Panc1 (cell line): ENCODE measurements at regions not wholly inside any gene's neighbourhood (a gene's known extent, or its start where the extent isn't known, plus 50 kb on each side); places are given as distances from the start of the nearest gene placed in this dataset.

Source experiments
- ATAC-seq: fragments of 200-7000 bp; cut with Tn5 transposase; 2 replicates; pipeline ENCODE4 v1.9.1; 2020; ENCODE audit warnings: mild to moderate bottlenecking, moderate library complexity
- BruUV-seq: library from RNA; stranded (reverse); fragments of 400-500 nt; replicated peaks from 2 replicates; lab custom pipeline; 2021; lab: Mats Ljungman, UMichigan
- CTCF ChIA-PET: fragments of 300-600 bp; sonication (Branson Sonifier 250); formaldehyde crosslinking; loops from one replicate; lab custom pipeline; 2022; ENCODE audit warnings: antibody characterized with exemption; lab: Charles Lee
- POLR2A ChIA-PET: fragments of 300-600 bp; sonication (Branson Sonifier 250); formaldehyde crosslinking; loops from one replicate; lab custom pipeline; 2022; ENCODE audit warnings: antibody characterized with exemption; lab: Charles Lee
- DNase-seq: peaks from one replicate; pipeline ENCODE4 v3.0.0-alpha.2; 2010; ENCODE audit warnings: low read depth, low spot score
- H3K27ac ChIP-seq: 2 replicates; pipeline ENCODE4 v1.5.1; 2011; ENCODE audit warnings: mild to moderate bottlenecking, low read length, inconsistent platforms
- H3K27me3 ChIP-seq: fragments of 200-500 bp; sonication (Bioruptor generic); 2 replicates; pipeline ENCODE4 v1.6.0; 2014; ENCODE audit warnings: low read length, inconsistent platforms; ENCODE audit not compliant: control insufficient read depth, insufficient read depth
- H3K36me3 ChIP-seq: fragments of 200-500 bp; sonication (Bioruptor generic); 2 replicates; pipeline ENCODE4 v1.5.1; 2014; ENCODE audit warnings: inconsistent platforms, mild to moderate bottlenecking, low read length, moderate library complexity; ENCODE audit not compliant: control insufficient read depth, insufficient read depth
- H3K4me1 ChIP-seq: 2 replicates; pipeline ENCODE4 v1.5.1; 2011; ENCODE audit warnings: inconsistent platforms, mild to moderate bottlenecking, low read length, moderate library complexity; ENCODE audit not compliant: control insufficient read depth, insufficient read depth
- H3K4me3 ChIP-seq, 2 experiments: 2 replicates each; pipeline ENCODE4 v1.5.1; 2011 to 2012; ENCODE audit warnings: low read depth in 2 of 2, low read length in 2 of 2, mild to moderate bottlenecking in 2 of 2, inconsistent platforms in 1 of 2, moderate library complexity in 1 of 2
- H3K9me3 ChIP-seq: fragments of 200-500 bp; sonication (Bioruptor generic); 2 replicates; pipeline ENCODE4 v1.5.1; 2014; ENCODE audit warnings: low read depth, mild to moderate bottlenecking, inconsistent platforms, low read length, moderate library complexity; ENCODE audit not compliant: control insufficient read depth, insufficient read depth
- POLR2AphosphoS5 ChIP-seq: IDR thresholded peaks from 2 replicates; pipeline ENCODE4 v1.6.1; 2012; ENCODE audit warnings: mild to moderate bottlenecking, low read depth, low read length, moderate library complexity
- SIN3A ChIP-seq: IDR thresholded peaks from 2 replicates; pipeline ENCODE4 v1.6.1; 2012; ENCODE audit warnings: low read depth, mild to moderate bottlenecking, low read length, moderate library complexity, borderline replicate concordance; ENCODE audit not compliant: insufficient read depth
- TCF7L2 ChIP-seq: IDR thresholded peaks from 2 replicates; pipeline ENCODE4 v1.6.1; 2011; ENCODE audit warnings: mild to moderate bottlenecking, low read depth, low read length, inconsistent platforms
- in situ Hi-C: cut with HindIII; loops from 2 replicates; pipeline ENCODE4 v1.10.0; 2016; ENCODE audit warnings: low sequenced_read_pairs, low pct_unique_long_range_greater_than_20kb
- intact Hi-C: fragments of 100-400 bp; cut with micrococcal nuclease; formaldehyde crosslinking; loops from one replicate; pipeline ENCODE4 v1.10.0; 2022; ENCODE audit not compliant: unreplicated experiment
- TF ChIP-seq, protein P1 (sequence below): fragments of 450-650 bp; IDR thresholded peaks from 2 replicates; pipeline ENCODE4 v1.5.1; 2017; ENCODE audit warnings: mild to moderate bottlenecking
- TF ChIP-seq, protein P2 (sequence below), 2 experiments: IDR thresholded peaks; 2 replicates each; pipeline ENCODE4 v1.6.1; 2011 to 2012; ENCODE audit warnings: low read depth in 2 of 2, control low read depth in 1 of 2, low read length in 1 of 2, mild to moderate bottlenecking in 1 of 2, moderate library complexity in 1 of 2; ENCODE audit not compliant: insufficient read depth in 1 of 2

- CTCF ChIA-PET: no interaction called here
- POLR2A ChIA-PET: no interaction called here
- no peaks in the 10 kb centered on the region for H3K36me3 ChIP-seq
- no peaks in the 10 kb centered on the region for H3K27me3 ChIP-seq
- no peaks in the 10 kb centered on the region for H3K4me1 ChIP-seq
- ATAC-seq (no peak), DNase-seq (no peak)
- in situ Hi-C loops (no loop called here), intact Hi-C loops (loop anchor here (10.0 kb wide), 1 partner anchor 223 kb away; no protein-coding TSS in a partner anchor)
- TF ChIP-seq SIN3A (no peak), POLR2AphosphoS5 (no peak), TCF7L2 (no peak)
- TF ChIP-seq, protein P1, sequence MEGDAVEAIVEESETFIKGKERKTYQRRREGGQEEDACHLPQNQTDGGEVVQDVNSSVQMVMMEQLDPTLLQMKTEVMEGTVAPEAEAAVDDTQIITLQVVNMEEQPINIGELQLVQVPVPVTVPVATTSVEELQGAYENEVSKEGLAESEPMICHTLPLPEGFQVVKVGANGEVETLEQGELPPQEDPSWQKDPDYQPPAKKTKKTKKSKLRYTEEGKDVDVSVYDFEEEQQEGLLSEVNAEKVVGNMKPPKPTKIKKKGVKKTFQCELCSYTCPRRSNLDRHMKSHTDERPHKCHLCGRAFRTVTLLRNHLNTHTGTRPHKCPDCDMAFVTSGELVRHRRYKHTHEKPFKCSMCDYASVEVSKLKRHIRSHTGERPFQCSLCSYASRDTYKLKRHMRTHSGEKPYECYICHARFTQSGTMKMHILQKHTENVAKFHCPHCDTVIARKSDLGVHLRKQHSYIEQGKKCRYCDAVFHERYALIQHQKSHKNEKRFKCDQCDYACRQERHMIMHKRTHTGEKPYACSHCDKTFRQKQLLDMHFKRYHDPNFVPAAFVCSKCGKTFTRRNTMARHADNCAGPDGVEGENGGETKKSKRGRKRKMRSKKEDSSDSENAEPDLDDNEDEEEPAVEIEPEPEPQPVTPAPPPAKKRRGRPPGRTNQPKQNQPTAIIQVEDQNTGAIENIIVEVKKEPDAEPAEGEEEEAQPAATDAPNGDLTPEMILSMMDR: no peak
- TF ChIP-seq, protein P2, sequence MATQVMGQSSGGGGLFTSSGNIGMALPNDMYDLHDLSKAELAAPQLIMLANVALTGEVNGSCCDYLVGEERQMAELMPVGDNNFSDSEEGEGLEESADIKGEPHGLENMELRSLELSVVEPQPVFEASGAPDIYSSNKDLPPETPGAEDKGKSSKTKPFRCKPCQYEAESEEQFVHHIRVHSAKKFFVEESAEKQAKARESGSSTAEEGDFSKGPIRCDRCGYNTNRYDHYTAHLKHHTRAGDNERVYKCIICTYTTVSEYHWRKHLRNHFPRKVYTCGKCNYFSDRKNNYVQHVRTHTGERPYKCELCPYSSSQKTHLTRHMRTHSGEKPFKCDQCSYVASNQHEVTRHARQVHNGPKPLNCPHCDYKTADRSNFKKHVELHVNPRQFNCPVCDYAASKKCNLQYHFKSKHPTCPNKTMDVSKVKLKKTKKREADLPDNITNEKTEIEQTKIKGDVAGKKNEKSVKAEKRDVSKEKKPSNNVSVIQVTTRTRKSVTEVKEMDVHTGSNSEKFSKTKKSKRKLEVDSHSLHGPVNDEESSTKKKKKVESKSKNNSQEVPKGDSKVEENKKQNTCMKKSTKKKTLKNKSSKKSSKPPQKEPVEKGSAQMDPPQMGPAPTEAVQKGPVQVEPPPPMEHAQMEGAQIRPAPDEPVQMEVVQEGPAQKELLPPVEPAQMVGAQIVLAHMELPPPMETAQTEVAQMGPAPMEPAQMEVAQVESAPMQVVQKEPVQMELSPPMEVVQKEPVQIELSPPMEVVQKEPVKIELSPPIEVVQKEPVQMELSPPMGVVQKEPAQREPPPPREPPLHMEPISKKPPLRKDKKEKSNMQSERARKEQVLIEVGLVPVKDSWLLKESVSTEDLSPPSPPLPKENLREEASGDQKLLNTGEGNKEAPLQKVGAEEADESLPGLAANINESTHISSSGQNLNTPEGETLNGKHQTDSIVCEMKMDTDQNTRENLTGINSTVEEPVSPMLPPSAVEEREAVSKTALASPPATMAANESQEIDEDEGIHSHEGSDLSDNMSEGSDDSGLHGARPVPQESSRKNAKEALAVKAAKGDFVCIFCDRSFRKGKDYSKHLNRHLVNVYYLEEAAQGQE (IDR thresholded peaks at IDR 0.05; ENCODE audit: insufficient read depth in 1 of 2, low read depth in 2 of 2, low read length in 1 of 2): no peak
- BruUV-seq: no TSS peak
- no peaks in the 10 kb centered on the region for H3K9me3 ChIP-seq
- H3K4me3 ChIP-seq: no peak overlapping the region
- H3K27ac ChIP-seq: no peak overlapping the region
These were observed 163.6 kb upstream of the PALMD start for GRCh38 chr1:99482286-99482685.

- ChIA-PET CTCF (no interaction called here), POLR2A (no interaction called here)
- no peaks in the 10 kb centered on the region for H3K9me3 ChIP-seq
- no peaks in the 10 kb centered on the region for H3K27me3 ChIP-seq
- DNase-seq (no peak), ATAC-seq (no peak)
- BruUV-seq: no TSS peak
- H3K4me3 ChIP-seq: no peak overlapping the region
- no peaks in the 10 kb centered on the region for H3K4me1 ChIP-seq
- H3K36me3 ChIP-seq: no peaks in the 10 kb centered on the region
- TF ChIP-seq POLR2AphosphoS5 (no peak), TCF7L2 (no peak), SIN3A (no peak)
- TF ChIP-seq, protein P2 (IDR thresholded peaks at IDR 0.05; ENCODE audit: insufficient read depth in 1 of 2, low read depth in 2 of 2, low read length in 1 of 2): no peak
- TF ChIP-seq, protein P1: no peak
- H3K27ac ChIP-seq: no peak overlapping the region
- intact Hi-C loops: loop anchor here (10.0 kb wide), 1 partner anchor 222 kb away; no protein-coding TSS in a partner anchor
- in situ Hi-C loops: no loop called here
These were observed 163.2 kb upstream of the PALMD start for GRCh38 chr1:99482750-99483149.
